HEK293T (cell line): ENCODE measurements at regions not wholly inside any gene's neighbourhood (a gene's known extent, or its start where the extent isn't known, plus 50 kb on each side); places are given as distances from the start of the nearest gene placed in this dataset.

Experiments
- CTBP1 ChIP-seq: fragments of 450-650 bp; IDR thresholded peaks from 2 replicates; pipeline ENCODE4 v1.6.1; 2016; ENCODE audit warnings: borderline replicate concordance
- FOXA1 ChIP-seq: fragments of 450-650 bp; IDR thresholded peaks from 2 replicates; pipeline ENCODE4 v1.6.1; 2016; ENCODE audit warnings: mild to moderate bottlenecking
- HDGF ChIP-seq: fragments of 450-650 bp; IDR thresholded peaks from 2 replicates; pipeline ENCODE4 v1.6.1; 2017; ENCODE audit warnings: antibody characterized with exemption, borderline replicate concordance
- SP1 ChIP-seq: fragments of 450-650 bp; IDR thresholded peaks from 2 replicates; pipeline ENCODE4 v1.6.1; 2017

- TF ChIP-seq CTBP1 (no peak), SP1 (no peak), HDGF (no peak), FOXA1 (no peak)
Observed at GRCh38 chr4:33561259-33561658, 2683.1 kb downstream of the ARAP2 start.
